Pancreas (tissue), 10 donors: ENCODE measurements at regions not wholly inside any gene's neighbourhood (a gene's known extent, or its start where the extent isn't known, plus 50 kb on each side); places are given as distances from the start of the nearest gene placed in this dataset.

Source experiments
- ATAC-seq, 4 donors: fragments of 200-7000 bp; cut with Tn5 transposase; one replicate each; pipeline versions ENCODE4 v1.8.0 to v1.9.1; 2020; ENCODE audit warnings: mild to moderate bottlenecking in 4 of 4, moderate library complexity in 4 of 4
- DNase-seq, 6 donors: peaks; one replicate each; pipeline ENCODE4 v3.0.0-alpha.2; 2020
- FAIRE-seq: peaks from 2 replicates; lab custom pipeline; 2012; peaks lifted over from hg19 to GRCh38; lab: Jason Lieb, UNC
- H3K27ac ChIP-seq, 4 donors: fragments of 200-600 bp; sonication (generic); 1 replicate in 3 of 4; 2 replicates in 1 of 4; pipeline versions ENCODE4 v1.5.0 to v1.8.0; 2020
- H3K27me3 ChIP-seq, 4 donors: fragments of 200-600 bp; one replicate each; pipeline ENCODE4 v1.8.0; 2021
- H3K36me3 ChIP-seq, 3 donors: fragments of 200-600 bp; sonication (generic) in 1 of 3; one replicate each; pipeline versions ENCODE4 v1.5.0 to v1.8.0; 2020 to 2021
- H3K4me1 ChIP-seq, 3 donors: fragments of 200-600 bp; one replicate each; pipeline ENCODE4 v1.8.0; 2021
- H3K4me3 ChIP-seq, 4 donors: fragments of 200-600 bp; sonication (generic) in 2 of 4; one replicate each; pipeline versions ENCODE4 v1.5.0 to v1.8.0; 2020 to 2021
- H3K9me3 ChIP-seq, 4 donors: fragments of 200-600 bp; one replicate each; pipeline ENCODE4 v1.8.0; 2021
- WGBS, 2 donors: extraction: QIAGEN DNeasy Blood & Tissue Kit; methylation state at CpG; one replicate each; pipeline ENCODE4 v1.1.7; 2013; 5-methylcytosine and 5-hydroxymethylcytosine counted together
- intact Hi-C, 3 donors: fragments of 100-400 bp; cut with DNase I; formaldehyde crosslinking; loops; one replicate each; pipeline versions ENCODE4 v1.11.1 to v1.14.2; 2022
- TF ChIP-seq, protein P1 (sequence below), 4 donors: fragments of 200-600 bp; sonication (generic) in 3 of 4; IDR thresholded peaks; one replicate each; pipeline versions ENCODE4 v1.5.0 to v1.8.0; 2021; ENCODE audit warnings: antibody characterized with exemption in 4 of 4
- donor health status: healthy with polysubstance abuse.
- donor health status: DM: no; HTN: no; CAD: no; lungs with moderate emphysema.
- donor health status: DM: no; HTN: no; CAD: no.
- donor health status: control.
- donor health status: control.
- donor health status: Bipolar disorder and iron deficiency.
- donor health status: DM: yes; HTN: yes; CAD: no.
- donor health status: DM: no; HTN: no; CAD: no.
- donor health status: DM: no; HTN: no; CAD: no.
- donor health status: DM: yes; HTN: yes; CAD: no.

DNA sequence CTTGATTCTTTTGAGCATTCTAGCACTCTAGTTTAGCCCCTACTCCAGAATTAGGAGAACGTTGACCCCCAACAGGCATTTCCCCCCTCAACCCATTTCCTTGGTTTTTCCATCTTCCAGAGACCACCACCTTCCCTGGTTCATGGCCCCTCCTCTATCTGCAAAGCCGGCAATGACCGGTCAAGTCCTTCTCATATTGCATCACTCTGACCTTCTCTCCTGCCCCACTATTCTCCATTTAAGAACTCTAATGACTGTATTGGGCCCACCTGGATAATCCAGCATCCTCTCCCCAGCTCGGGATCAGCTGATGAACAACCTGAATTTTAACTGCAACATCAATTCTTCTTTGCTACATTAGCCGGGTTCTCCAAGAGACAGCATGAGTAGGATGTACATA is 437.4 kb downstream of the NPHP4 start:
- intact Hi-C loops, result no loop called here
- Histone ChIP-seq H3K4me1 (no peaks in the 10 kb centered on the region), H3K27me3 (peaks cover 0 to 2% (median 0%) of the 10 kb centered on the region in 4 donors), H3K36me3 (no peaks in the 10 kb centered on the region), H3K4me3 (no peak overlapping the region), H3K27ac (no peak overlapping the region), H3K9me3 (no peaks in the 10 kb centered on the region)
- 64 to 77% methylated on average over 5 of the region's 5 CpGs for WGBS, 2 donors
- TF ChIP-seq, protein P1, sequence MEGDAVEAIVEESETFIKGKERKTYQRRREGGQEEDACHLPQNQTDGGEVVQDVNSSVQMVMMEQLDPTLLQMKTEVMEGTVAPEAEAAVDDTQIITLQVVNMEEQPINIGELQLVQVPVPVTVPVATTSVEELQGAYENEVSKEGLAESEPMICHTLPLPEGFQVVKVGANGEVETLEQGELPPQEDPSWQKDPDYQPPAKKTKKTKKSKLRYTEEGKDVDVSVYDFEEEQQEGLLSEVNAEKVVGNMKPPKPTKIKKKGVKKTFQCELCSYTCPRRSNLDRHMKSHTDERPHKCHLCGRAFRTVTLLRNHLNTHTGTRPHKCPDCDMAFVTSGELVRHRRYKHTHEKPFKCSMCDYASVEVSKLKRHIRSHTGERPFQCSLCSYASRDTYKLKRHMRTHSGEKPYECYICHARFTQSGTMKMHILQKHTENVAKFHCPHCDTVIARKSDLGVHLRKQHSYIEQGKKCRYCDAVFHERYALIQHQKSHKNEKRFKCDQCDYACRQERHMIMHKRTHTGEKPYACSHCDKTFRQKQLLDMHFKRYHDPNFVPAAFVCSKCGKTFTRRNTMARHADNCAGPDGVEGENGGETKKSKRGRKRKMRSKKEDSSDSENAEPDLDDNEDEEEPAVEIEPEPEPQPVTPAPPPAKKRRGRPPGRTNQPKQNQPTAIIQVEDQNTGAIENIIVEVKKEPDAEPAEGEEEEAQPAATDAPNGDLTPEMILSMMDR (IDR thresholded peaks at IDR 0.05), result no peak
- DNase-seq (no peak), ATAC-seq (no peak), FAIRE-seq (no peak)

DNA sequence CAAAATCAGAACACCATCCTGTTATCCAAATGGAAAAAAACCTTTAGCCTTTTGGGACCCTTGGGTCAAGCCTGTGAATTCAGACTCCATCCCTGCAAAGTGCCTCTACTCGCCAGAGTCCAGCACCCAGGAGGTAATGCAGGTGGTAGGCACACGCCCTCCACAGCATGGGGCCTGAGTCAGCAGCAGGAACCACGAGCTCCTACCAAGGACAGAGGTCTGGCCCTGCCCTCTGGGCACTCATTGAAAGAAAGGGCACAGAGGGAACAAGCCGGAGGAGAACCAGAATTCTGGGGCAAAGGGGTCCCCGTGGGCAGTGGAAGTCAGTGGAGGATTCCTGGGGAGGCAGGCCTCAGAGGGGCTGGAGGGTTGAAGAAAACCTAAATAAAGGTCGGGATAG is 438.1 kb downstream of the NPHP4 start:
- FAIRE-seq (no peak), ATAC-seq (no peak), DNase-seq (no peak)
- WGBS, 2 donors, result 44 to 60% methylated on average over 6 of the region's 6 CpGs
- Histone ChIP-seq H3K4me1 (no peaks in the 10 kb centered on the region), H3K27ac (no peak overlapping the region), H3K4me3 (no peak overlapping the region), H3K27me3 (peaks cover 0 to 6% (median 0%) of the 10 kb centered on the region in 4 donors), H3K9me3 (no peaks in the 10 kb centered on the region), H3K36me3 (no peaks in the 10 kb centered on the region)
- intact Hi-C loops, result no loop called here
- TF ChIP-seq, protein P1 (IDR thresholded peaks at IDR 0.05), result no peak

- Histone ChIP-seq H3K36me3 (no peaks in the 10 kb centered on the region), H3K4me3 (no peak overlapping the region), H3K27ac (no peak overlapping the region), H3K27me3 (peaks cover 0 to 6% (median 0%) of the 10 kb centered on the region in 4 donors), H3K9me3 (no peaks in the 10 kb centered on the region), H3K4me1 (no peaks in the 10 kb centered on the region)
- DNase-seq (no peak), ATAC-seq (no peak), FAIRE-seq (no peak)
- intact Hi-C loops, result no loop called here
- TF ChIP-seq, protein P1 (IDR thresholded peaks at IDR 0.05), result no peak
- 67 to 70% methylated on average over 3 of the region's 3 CpGs for WGBS, 2 donors
Measured at GRCh38 chr1:5552787-5553484, 439.3 kb downstream of the NPHP4 start.

GRCh38 chr1:5551274-5551975 is 440.8 kb downstream of the NPHP4 start:
- H3K4me1 ChIP-seq, result no peaks in the 10 kb centered on the region
- no peaks in the 10 kb centered on the region for H3K36me3 ChIP-seq
- H3K27ac ChIP-seq, result no peak overlapping the region
- ATAC-seq, result peak; percentile 36 to 76 (median 50)
- intact Hi-C loops, result no loop called here
- peaks cover 0 to 6% (median 0%) of the 10 kb centered on the region in 4 donors for H3K27me3 ChIP-seq
- TF ChIP-seq, protein P1 (IDR thresholded peaks at IDR 0.05), result no peak
- WGBS, 2 donors, result 58 to 62% methylated on average over 8 of the region's 8 CpGs
- peak in 1 of 6 donors; percentile 21 for DNase-seq
- no peak for FAIRE-seq
- H3K9me3 ChIP-seq, result no peaks in the 10 kb centered on the region
- H3K4me3 ChIP-seq, result no peak overlapping the region

DNA sequence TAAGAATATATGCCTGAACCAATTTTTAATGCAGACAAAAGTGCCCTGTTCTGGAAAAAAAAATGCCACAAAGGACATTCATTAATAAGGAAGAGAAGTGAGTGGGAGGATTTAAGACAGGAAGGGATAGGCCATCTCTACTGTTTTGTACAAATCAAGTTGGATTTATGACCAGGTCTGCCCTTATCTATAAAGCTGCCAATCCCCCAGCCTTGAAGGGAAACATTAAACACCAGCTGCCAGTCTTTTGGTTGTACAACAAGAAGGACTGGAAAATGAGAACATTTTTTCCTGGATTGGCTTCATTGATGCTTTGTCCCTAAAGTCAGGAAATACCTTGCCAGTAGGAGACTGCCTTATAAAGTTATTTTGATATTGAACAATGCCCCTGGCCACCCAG is 444.0 kb downstream of the NPHP4 start:
- no peak for ATAC-seq
- no peak for DNase-seq
- FAIRE-seq, result no peak
- Histone ChIP-seq H3K27me3 (peaks cover 0 to 11% (median 1%) of the 10 kb centered on the region in 4 donors), H3K27ac (no peak overlapping the region), H3K4me3 (no peak overlapping the region), H3K9me3 (no peaks in the 10 kb centered on the region), H3K36me3 (no peaks in the 10 kb centered on the region), H3K4me1 (no peaks in the 10 kb centered on the region)
- intact Hi-C loops, result no loop called here
- TF ChIP-seq, protein P1 (IDR thresholded peaks at IDR 0.05), result no peak
